ENCODE measurements at regions not wholly inside any gene's neighbourhood (a gene's known extent, or its start where the extent isn't known, plus 50 kb on each side); places are given as distances from the start of the nearest gene placed in this dataset.

DNA sequence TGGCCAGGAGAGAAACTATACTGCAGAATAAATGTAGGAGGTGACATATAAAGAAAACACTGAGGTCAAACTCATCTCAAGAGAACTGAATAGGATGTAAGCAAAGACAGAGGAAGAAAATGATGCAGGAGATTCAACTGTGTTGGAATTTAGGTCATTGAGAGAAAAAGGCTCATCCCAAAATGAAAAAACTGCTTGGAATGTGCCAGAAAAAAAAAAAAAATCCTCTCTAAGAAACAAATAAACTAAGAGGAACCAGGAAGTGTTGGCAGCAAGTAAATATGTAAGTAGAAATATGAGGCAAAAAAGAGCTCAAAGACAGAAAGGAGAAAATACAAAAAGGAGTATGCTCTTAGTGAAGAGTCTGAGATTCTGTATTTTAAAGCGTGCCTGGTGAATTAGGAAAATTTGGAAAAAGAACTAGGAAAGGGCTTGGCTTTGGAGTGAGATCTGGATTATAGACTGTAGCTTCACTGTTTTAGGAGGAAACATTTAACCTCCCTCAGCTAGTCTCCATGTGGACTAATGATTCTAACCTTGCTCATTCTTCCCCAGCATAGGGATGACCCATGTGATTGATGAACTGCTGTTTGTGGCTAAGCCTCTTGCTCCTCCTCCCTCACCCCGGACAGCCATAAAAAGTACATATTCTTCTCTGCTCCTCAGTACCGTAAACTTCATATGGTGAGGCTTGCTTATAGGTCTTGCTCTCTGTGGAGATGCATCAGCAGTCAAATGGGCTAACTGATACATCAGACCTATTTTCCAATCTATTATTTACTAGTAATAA is 185.6 kb upstream of the POU5F2 start (continued):
- no peak for TF ChIP-seq NFYC (CRISPR knock-in tag; IDR thresholded peaks at IDR 0.05)
- no peak for TF ChIP-seq TEAD2 (CRISPR knock-in tag; IDR thresholded peaks at IDR 0.05)
- TF ChIP-seq, protein P1, sequence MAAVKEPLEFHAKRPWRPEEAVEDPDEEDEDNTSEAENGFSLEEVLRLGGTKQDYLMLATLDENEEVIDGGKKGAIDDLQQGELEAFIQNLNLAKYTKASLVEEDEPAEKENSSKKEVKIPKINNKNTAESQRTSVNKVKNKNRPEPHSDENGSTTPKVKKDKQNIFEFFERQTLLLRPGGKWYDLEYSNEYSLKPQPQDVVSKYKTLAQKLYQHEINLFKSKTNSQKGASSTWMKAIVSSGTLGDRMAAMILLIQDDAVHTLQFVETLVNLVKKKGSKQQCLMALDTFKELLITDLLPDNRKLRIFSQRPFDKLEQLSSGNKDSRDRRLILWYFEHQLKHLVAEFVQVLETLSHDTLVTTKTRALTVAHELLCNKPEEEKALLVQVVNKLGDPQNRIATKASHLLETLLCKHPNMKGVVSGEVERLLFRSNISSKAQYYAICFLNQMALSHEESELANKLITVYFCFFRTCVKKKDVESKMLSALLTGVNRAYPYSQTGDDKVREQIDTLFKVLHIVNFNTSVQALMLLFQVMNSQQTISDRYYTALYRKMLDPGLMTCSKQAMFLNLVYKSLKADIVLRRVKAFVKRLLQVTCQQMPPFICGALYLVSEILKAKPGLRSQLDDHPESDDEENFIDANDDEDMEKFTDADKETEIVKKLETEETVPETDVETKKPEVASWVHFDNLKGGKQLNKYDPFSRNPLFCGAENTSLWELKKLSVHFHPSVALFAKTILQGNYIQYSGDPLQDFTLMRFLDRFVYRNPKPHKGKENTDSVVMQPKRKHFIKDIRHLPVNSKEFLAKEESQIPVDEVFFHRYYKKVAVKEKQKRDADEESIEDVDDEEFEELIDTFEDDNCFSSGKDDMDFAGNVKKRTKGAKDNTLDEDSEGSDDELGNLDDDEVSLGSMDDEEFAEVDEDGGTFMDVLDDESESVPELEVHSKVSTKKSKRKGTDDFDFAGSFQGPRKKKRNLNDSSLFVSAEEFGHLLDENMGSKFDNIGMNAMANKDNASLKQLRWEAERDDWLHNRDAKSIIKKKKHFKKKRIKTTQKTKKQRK (IDR thresholded peaks at IDR 0.05; ENCODE audit: low read length): no peak
- TF ChIP-seq, protein P2, sequence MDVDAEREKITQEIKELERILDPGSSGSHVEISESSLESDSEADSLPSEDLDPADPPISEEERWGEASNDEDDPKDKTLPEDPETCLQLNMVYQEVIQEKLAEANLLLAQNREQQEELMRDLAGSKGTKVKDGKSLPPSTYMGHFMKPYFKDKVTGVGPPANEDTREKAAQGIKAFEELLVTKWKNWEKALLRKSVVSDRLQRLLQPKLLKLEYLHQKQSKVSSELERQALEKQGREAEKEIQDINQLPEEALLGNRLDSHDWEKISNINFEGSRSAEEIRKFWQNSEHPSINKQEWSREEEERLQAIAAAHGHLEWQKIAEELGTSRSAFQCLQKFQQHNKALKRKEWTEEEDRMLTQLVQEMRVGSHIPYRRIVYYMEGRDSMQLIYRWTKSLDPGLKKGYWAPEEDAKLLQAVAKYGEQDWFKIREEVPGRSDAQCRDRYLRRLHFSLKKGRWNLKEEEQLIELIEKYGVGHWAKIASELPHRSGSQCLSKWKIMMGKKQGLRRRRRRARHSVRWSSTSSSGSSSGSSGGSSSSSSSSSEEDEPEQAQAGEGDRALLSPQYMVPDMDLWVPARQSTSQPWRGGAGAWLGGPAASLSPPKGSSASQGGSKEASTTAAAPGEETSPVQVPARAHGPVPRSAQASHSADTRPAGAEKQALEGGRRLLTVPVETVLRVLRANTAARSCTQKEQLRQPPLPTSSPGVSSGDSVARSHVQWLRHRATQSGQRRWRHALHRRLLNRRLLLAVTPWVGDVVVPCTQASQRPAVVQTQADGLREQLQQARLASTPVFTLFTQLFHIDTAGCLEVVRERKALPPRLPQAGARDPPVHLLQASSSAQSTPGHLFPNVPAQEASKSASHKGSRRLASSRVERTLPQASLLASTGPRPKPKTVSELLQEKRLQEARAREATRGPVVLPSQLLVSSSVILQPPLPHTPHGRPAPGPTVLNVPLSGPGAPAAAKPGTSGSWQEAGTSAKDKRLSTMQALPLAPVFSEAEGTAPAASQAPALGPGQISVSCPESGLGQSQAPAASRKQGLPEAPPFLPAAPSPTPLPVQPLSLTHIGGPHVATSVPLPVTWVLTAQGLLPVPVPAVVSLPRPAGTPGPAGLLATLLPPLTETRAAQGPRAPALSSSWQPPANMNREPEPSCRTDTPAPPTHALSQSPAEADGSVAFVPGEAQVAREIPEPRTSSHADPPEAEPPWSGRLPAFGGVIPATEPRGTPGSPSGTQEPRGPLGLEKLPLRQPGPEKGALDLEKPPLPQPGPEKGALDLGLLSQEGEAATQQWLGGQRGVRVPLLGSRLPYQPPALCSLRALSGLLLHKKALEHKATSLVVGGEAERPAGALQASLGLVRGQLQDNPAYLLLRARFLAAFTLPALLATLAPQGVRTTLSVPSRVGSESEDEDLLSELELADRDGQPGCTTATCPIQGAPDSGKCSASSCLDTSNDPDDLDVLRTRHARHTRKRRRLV (CRISPR knock-in tag; IDR thresholded peaks at IDR 0.05): no peak
- no peak for TF ChIP-seq ZNF768 (CRISPR knock-in tag; IDR thresholded peaks at IDR 0.05)
- TF ChIP-seq, protein P3, sequence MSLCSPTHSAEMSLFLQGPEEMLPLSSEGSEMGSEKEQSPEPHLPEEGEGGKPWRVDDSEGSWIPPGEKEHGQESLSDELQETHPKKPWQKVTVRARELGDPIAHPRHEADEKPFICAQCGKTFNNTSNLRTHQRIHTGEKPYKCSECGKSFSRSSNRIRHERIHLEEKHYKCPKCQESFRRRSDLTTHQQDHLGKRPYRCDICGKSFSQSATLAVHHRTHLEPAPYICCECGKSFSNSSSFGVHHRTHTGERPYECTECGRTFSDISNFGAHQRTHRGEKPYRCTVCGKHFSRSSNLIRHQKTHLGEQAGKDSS (CRISPR knock-in tag; IDR thresholded peaks at IDR 0.05; ENCODE audit: borderline replicate concordance, low read depth): no peak
- no peak for TF ChIP-seq KAT8 (CRISPR knock-in tag; IDR thresholded peaks at IDR 0.05)
- TF ChIP-seq, protein P4, sequence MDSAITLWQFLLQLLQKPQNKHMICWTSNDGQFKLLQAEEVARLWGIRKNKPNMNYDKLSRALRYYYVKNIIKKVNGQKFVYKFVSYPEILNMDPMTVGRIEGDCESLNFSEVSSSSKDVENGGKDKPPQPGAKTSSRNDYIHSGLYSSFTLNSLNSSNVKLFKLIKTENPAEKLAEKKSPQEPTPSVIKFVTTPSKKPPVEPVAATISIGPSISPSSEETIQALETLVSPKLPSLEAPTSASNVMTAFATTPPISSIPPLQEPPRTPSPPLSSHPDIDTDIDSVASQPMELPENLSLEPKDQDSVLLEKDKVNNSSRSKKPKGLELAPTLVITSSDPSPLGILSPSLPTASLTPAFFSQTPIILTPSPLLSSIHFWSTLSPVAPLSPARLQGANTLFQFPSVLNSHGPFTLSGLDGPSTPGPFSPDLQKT (CRISPR knock-in tag; IDR thresholded peaks at IDR 0.05; ENCODE audit: borderline replicate concordance): no peak
- TF ChIP-seq NR1H2 (CRISPR knock-in tag; IDR thresholded peaks at IDR 0.05; ENCODE audit: borderline replicate concordance, low read depth): no peak

Data from HepG2 (cell line).